Esophagus muscularis mucosa (tissue), 4 donors: ENCODE measurements at regions not wholly inside any gene's neighbourhood (a gene's known extent, or its start where the extent isn't known, plus 50 kb on each side); places are given as distances from the start of the nearest gene placed in this dataset.

Source experiments
- CTCF ChIP-seq, 3 experiments: fragments of 200-600 bp in 2 of 3; fragments of 450-650 bp in 1 of 3; sonication (generic) in 2 of 3; IDR thresholded peaks; one replicate each; pipeline ENCODE4 v1.5.1; 2017 to 2019; ENCODE audit warnings: antibody characterized with exemption in 3 of 3, mild to moderate bottlenecking in 2 of 3, moderate library complexity in 1 of 3
- EP300 ChIP-seq: sonication (generic); formaldehyde crosslinking; IDR thresholded peaks from one replicate; pipeline ENCODE4 v1.6.1; 2017; ENCODE audit warnings: antibody characterized with exemption
- POLR2A ChIP-seq: fragments of 450-650 bp; IDR thresholded peaks from one replicate; pipeline ENCODE4 v1.6.1; 2017; ENCODE audit warnings: antibody characterized with exemption, moderate library complexity, mild to moderate bottlenecking, low read depth
- POLR2AphosphoS5 ChIP-seq, 2 donors: sonication (generic); formaldehyde crosslinking; IDR thresholded peaks; one replicate each; pipeline ENCODE4 v1.6.1; 2017; ENCODE audit warnings: antibody characterized with exemption in 2 of 2

DNA sequence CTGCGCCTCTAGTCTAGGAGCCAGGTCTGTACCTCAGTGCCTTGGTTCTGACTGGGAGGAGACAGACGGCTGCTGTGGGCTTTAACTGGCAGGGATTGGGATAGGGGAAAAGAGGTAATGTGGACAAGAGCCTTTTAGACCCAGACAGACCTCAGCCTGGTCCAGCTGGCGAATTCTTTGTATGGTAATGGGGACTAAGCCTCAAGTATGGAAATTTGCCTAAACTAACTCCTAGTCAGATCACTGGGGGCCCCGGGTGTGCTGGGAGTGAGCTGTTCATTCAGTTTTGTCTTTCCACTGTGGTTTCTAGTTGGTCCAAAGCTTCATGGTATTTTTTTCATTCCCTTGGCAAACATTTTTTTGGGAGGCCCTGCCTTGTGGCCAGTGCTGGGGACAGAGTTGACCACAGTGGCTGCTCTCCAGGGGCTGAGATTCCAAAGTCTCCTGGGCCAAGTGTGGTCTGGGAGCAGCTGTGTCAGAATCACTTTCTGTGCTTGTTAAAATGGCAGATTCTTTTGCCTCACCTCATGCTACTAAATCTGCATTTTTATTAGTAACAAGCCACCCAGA, 261.4 kb upstream of the C2CD4B start:
- TF ChIP-seq CTCF (IDR thresholded peaks at IDR 0.05) = no peak
- no peak for TF ChIP-seq POLR2AphosphoS5 (IDR thresholded peaks at IDR 0.05)
- no peak for TF ChIP-seq POLR2A
- TF ChIP-seq EP300 = no peak
